ENCODE measurements at regions not wholly inside any gene's neighbourhood (a gene's known extent, or its start where the extent isn't known, plus 50 kb on each side); places are given as distances from the start of the nearest gene placed in this dataset.

DNA sequence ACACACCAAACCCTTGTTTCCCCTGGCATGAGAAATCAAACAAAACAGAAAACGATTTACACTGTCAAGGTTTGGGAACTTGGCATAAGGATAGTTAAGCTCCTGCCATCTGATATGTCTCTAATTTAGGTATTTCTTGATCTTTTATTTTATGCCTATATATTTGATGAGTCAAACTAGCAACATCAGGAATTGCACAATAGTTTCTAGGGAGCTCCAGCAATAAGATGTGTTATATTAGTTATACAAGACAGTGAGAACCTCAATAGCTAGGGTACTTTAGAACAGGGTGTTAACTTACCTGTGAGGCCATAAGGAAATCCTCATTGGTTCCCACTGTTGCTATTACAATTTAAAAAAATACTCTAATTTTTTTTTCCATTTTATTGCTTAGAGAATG lies 474.2 kb downstream of the GBA3 start:
- DNase-seq (ENCODE audit: low read depth) = no peak

DNA sequence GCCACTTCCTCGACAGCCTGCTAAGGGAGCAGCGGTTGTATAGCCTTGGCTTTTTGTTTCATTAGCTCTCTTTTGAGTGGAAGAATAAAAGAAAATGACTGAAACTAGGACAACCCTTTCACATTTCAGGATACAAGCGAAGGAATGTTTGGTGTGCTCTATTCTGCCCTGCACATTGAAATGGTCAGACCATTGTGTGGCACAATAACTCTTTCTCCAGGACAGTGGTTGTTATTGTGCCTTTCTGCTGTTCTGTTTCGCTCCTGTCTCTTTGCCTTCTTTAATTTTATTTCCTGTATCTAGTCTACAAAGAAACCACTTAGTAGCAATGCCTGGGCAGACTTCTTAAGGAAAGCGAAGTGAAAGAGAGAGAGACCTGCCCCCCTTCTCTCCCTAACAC lies 473.7 kb downstream of the GBA3 start:
- no peak for DNase-seq (ENCODE audit: low read depth)

DNA sequence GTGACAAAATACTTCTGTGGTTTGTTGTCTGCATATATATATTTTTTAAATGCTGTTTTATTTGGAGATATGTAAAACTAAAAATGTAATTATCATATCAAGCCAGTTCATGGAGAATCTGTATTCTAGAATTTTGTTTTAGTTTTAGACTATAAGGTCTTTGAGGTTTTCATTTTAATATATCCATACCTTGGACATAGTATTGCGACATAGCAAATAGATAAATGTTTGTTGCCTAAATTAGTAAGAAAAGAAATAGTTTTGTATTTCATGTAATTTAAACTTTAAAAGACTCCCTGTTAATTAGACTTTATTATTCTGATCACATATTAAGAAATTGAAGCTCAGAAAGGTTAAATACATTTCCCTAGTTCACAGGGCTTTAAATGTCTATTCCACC lies 472.9 kb downstream of the GBA3 start:
- DNase-seq (ENCODE audit: low read depth) = no peak

DNA sequence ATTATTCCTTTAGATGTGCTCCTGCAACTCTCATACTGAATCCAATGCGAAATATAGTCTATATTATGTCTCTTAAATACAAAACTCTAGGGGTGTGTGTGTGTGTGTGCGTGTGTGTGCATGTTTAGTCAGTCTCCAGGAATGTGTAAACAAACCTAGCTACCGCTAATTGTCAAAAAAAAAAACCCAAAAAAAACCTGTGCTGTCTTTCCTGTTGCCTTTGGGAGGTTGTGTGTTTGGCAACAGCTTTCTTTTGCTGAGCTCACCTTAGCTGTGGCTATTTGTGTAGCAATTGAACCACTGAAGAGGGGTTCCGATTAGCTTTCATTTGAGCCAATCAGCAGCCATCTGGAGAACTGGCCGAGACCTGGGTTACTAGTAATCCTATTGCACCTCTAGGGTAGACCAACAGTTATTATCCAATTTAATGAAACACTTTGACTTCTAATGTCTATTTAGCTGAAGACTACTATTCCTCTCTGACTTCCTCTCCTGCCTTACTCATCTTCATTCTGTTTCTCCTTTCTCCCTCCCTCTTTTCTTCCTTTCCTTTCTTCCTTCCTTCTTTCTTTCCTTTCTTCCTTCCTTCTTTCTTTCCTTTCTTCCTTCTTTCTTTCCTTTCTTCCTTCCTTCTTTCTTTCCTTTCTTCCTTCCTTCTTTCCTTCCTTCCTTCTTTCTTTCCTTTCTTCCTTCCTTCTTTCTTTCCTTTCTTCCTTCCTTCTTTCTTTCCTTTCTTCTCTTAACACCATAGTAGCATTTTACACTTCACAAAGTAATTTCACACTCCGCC lies 471.1 kb downstream of the GBA3 start:
- peak; percentile 37 for DNase-seq (ENCODE audit: low read depth)

DNA sequence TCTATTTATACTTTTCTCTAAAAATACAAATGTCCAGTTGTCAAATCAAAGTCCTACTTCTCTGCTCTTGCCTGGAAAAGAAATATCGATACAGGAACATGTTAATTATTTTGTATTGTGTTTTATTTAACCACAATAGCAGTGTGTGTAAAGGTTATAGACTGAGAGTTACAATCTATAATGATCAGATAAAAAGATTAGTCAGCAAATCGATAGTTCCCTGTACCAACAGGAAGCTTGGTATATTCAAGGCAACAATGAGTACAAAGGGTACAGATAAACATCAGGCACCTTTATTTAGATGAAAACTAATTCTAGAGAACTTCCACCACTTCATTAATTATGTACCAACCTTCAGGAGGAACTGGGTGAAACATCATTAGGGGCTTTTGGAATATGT lies 469.5 kb downstream of the GBA3 start:
- DNase-seq (ENCODE audit: low read depth) = no peak

DNA sequence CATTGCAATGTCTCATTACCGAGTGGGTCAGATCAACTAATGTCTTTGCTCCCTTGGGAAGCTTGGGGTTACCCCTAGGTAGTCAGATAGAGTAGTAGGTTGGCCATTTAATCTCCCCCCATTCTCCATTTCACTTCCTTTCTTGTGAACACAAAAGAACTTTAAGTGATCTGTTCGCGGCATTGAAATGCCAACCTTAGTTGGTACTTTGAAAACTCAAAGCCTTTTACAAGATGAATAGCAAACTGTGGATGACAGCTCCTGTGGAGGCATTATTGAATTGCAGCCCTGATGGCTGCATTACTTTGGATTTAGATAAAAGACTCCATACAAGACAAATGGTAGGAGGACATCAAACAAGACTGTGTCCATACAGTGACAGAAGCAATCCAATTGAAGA lies 469.1 kb downstream of the GBA3 start:
- no peak for DNase-seq (ENCODE audit: low read depth)

DNA sequence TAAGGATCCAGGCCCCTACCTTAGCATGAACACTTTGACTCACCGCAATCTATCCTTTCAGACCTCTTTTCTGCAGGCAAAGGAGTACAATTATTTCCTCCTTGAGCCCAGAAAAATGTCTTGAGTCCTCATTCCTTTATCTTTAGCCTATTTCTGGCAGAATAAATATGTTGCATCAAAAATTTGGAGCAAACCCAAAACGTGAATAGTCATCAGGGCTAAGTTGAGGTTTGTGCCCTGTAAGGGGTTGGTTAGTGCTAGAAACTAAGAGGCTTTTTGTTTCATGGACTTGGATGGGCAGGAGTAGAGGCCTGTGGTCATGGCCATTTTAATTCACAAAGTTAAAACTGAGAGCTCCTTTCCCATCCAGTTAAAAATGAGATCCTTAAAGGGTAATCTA lies 460.3 kb downstream of the GBA3 start:
- DNase-seq (ENCODE audit: low read depth) = no peak

DNA sequence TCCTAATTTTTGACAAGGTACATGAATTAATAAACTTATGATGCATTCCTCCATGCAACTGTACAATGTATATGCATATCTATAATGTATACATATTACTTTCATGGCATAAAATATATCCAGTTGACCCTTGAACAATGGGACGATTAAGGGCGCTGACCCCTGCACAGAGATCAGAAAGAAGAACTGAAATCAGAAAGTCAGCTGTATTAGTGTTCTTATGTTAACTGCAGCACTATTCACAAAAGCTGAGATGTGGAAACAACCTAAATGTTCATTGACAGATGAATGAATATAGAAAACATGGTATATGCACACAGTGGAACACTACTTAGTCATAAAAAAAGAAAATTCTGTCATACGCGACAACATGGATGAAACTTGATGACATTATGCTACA lies 457.1 kb downstream of the GBA3 start:
- DNase-seq (ENCODE audit: low read depth) = no peak

DNA sequence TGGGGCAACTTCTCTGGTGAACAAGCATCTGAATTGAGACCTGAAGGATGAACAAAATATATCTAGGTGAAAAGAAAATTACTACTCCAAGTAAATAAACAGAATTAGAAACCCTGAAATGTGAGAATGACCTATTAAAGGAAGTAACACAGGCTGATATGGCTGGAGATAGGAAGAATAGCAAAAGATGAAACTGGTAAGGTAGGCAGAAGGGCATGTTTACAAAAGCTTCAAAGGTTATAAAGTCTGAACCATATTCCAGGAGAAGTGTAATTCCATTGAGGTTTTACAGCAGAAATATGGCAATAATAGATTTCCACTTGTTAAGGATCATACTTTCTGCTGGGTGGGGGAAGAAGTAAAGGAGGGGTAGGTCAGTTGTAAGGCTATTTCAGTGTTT lies 452.0 kb downstream of the GBA3 start:
- no peak for DNase-seq (ENCODE audit: low read depth)

DNA sequence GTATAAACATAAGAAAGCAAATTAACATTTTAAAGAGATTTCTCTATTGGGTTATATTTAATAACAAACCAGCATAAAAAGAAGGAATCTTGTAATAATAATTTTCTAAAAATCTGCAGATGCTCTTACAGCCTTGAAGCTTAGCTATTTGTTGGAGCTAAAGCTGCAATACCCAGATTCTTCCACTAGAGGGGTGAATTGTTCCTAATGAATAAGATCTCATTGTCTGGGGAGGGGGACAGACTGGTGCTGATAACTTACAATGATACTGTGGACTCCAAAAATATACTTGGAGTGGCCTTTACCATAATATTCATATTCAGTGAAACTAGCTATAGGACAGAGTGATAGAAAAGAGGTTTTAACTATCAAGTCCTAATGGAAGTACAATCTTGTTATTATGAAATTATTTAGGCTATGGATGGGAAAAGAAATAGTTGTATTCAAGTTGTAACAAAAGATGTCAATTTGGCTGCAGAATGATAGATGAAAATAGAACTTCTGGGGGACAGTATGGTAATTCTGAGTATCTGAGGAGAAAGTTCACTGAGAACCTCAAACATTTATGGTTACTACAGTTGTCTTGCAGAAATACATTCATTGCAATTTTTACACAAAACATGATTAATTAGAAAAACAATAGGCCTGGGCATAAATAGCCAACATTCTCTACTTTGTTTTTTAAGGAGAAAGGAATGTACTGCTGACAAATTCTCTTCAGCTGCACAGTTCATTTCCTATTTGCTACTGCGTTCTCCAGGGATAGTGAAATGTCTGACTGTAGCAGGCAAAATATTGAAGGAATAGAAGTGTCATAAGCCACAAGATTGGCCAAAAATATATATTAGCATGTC lies 443.3 kb downstream of the GBA3 start:
- peak; percentile 49 for DNase-seq (ENCODE audit: low read depth)

DNA sequence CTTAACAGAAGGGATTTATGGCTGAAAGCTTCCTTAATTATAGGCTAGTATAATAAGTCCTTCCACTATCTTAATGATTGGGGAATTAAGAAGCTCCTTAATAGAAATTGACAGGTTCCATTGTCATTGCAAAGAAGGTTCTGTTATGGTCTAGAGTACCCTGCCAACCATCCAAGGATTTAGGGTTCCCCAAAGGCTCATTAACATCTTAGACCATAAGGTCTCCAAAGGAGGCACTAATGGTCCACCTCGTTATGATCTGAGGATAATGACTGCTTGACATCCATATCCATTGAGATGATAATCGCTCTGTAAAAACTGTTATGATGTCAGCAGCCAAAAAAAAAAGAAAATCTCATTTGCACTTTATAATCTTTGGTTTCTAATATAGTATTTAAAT lies 441.6 kb downstream of the GBA3 start:
- DNase-seq (ENCODE audit: low read depth) = no peak

DNA sequence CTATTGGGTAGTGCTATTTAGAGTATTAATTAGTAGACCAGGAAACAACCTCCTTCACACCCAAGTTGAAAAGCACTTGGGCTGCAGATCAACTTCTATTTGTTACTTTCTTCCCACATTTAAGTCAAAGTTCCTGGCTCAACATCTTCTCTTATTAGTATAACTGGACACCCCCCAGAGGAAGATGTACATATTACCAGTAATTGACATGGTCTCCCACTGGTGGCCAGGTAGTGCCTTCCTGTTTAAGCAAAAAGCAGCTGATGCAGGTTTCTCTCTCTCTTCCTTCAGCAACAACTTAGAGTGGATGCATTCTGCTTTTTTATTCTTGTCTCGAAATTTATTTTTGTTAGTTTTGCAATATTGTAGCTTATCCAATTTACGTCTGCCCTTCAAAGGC lies 438.1 kb downstream of the GBA3 start:
- DNase-seq (ENCODE audit: low read depth) = no peak

DNA sequence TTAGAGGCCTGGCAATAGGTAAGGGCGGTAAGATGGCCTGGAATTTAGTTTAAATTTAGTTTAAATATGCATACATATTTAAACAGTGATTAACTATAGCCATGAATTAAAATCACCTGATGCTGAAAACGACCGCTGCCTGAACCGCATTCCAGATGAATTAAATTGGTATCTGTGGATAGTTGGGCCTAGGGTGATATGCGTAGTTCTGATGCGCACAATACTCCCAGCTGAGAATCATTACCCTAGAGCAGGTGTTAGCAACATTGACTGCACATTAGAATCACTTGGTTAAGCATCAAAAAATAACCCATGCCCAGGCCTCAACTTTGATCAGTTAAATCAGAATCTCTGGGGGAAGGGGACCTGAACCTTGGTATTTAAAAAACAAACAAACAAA lies 432.4 kb downstream of the GBA3 start:
- no peak for DNase-seq (ENCODE audit: low read depth)

DNA sequence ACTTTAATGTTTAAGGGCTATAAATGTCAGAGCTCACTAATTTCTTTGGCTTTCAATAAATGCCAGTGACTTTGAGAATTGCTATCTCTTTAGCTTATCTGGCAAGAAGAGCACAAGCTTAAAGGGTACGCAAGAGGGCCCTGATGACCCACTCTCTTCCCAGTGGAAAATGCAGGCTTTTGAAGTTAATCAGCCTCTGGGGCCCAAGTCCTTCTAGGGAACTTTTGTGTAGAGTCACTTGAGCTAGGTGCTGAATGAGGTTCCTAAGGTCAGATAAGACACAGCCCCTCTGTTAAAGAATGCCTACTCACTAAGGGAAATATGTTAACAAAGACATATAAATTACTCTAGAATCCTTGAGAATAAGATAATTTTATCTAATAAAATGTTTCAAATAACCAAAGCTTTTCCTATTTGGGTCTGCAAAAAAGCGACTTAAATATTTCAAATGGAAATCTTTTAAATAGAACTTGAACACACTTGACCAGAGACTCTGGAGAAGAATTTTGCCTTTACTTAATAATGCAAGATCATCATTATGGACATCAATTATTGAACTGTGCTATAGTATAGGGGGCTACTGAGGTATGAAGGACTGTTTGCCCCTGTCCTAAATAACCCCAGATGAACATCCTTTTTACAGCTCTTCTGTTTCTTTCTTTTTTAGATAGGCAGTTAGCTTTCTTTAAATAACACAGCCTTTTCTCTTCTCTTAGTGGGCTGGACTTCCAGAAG lies 430.1 kb downstream of the GBA3 start:
- DNase-seq (ENCODE audit: low read depth) = no peak

DNA sequence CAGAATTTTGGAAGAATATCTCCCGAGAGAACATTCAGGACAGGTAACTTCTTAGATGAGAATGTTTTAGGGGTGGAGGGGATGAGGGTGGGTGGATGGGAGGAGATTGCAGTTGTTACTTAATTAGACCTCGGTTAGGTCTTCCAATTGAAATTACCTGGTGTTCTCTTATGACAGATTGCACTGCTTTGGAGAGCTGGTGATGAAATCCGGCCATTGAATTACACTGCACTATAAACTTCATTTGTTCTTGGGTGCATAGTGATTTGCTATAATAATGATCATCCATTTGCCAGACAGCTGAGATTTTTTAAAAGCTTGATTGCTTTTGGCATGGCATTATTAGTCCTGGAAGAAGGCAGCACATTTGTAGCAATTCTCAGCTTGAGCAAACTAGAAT lies 427.6 kb downstream of the GBA3 start:
- no peak for DNase-seq (ENCODE audit: low read depth)

DNA sequence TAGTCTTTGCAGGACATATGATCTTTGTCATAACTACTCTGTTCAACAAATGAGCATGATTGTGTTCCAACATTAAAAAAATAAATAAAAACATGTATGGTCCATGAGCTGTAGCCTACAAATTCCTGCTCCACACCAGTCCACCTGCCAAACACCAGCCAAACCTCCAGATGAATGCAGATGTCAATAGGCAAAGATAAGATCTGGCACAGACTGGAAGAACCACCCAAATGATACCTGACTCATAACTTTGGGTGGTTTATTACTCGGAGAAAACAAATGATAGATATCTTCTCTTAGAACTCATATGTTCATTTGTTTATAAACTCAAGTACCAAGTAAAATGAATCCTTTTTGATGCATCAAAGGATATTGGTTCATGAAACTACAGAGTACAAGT lies 425.1 kb downstream of the GBA3 start:
- DNase-seq (ENCODE audit: low read depth) = no peak

DNA sequence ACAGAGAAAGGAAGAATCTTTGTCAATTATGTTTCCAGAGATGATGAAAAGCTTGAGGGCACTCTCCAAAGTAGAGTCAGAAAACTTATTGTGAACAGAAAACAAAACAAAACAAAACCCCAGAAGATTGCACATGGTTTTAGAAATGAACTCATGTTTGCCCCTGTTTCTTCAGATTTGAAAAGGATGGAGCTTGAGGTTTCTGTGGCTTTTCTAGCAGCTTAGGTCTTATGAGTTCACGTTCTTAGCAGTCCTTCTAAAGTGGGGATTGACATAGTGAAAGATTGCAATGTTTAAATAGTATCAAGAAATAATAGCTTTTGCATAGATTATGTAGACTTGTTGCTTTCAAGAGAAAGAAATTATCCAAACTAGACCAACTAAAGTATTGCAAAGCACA lies 421.8 kb downstream of the GBA3 start:
- DNase-seq (ENCODE audit: low read depth) = no peak

DNA sequence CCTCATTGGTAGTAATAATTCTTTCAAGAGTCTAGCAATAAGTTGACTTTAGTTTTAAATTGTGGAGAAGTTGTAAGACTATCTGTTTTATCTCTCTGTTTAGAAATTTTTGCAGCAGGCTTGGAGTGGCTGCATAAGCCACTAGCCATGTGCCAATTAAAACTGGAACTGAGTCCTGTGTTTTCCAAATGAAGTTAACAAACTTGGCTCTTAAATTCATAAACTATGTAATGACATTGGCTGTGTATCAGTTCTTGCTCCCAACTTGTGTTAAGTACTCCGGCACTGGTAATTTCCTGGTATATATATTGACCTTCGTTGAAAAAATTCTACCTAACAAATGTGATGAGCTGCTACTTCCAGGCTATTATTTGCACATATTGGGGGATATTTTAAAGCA lies 420.4 kb downstream of the GBA3 start:
- DNase-seq (ENCODE audit: low read depth) = no peak

DNA sequence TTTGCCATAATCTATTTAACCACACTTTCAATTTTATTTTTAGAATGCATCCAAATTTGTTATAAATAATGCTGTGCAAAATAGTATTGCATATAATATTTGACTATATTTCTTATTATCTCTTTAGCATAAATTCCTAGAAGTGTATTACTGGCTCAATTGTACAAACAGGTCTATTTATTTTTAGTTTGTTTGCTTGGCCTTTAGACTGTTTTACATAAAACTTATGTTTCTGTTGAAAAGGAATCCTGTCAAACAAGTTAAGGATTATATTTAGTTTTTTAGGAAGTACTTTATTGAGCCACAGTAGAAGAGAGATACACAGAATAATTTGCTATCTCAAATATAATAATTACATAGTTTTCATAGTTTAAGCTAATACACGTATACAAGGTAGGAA lies 413.8 kb downstream of the GBA3 start:
- DNase-seq (ENCODE audit: low read depth) = no peak

DNA sequence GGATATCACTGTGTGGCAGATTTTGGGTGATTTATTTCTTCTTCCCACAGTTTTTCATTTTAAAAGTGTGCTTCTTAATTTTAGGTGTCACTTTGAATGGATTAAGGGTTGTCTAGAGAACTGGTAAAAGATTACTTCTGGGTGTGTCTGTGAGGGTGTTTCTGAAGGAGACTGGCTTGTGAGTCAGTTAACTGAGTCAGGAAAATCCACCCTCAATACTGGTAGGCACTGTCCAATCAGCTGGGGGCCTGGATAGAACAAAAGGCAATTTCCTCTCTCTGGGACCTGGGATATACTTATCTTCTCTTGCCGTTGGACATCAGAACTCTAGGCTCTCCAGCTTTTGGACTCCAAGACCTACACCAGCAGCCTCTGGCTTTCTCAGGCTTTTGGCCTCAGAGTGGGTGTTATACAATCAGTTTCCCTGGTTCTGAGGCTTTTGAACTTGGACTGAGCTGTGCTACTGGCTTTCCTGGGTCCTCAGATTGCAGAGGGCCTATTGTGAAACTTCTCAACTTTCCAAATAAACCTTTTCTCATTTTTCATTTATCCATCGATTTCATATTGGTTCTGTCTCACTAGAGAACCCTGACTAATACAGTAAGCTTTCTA lies 413.1 kb downstream of the GBA3 start:
- no peak for DNase-seq (ENCODE audit: low read depth)

DNA sequence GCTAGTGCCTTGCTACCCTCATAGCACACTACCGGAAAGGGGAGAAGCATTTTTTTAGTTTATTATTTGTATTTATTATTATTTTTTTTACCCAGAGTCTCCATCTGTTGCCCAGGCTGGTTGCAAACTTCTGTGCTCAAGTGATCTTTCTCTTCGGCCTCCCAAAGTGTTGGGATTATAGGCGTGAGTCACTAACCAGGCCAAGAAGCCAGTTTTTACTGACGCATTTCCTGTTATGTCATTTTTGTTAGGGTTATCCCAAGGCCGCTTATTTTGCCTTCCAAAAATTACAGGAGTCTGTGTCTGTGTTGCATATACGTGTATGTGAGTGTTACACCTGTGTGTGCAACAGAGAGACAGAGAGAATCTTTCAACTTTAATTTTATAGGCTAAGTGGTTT lies 404.5 kb downstream of the GBA3 start:
- peak; percentile 64 for DNase-seq (ENCODE audit: low read depth)

DNA sequence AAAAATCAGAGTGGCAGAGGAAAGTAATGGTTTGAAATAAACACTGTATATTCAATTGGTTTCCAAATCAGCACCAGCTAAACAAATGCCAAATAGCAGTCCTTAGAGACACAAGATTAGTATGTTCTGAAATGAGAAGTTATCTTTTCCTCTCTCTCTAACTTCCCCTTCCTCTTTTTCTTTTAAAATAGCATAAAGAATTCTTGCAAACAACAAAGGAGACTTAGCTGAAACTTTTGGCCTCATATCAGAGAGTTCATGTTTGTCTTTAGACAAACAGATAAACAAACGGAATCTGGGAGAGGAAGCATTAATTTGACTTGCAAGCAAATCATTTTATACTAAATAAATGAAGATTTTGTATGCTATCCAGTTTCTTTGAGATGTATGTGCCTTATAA lies 399.0 kb downstream of the GBA3 start:
- no peak for DNase-seq (ENCODE audit: low read depth)

DNA sequence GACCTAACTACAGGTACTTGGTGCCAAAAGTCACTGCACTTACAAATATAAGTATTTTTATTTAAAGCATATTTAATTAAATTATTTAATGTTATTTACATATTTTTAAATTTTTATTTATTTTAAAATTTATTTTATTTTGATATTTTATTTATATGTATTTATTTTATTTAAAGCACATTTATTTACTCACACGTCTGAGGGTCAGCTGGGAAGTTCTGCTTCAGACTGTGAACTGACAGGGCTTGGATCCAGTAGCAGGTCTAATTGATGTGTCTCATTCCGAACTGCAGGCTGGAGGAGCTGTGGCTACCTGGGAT lies 392.5 kb downstream of the GBA3 start:
- DNase-seq (ENCODE audit: low read depth) = no peak

All from ELR (cell line).